WTC11 (cell line): ENCODE measurements at regions not wholly inside any gene's neighbourhood (a gene's known extent, or its start where the extent isn't known, plus 50 kb on each side); places are given as distances from the start of the nearest gene placed in this dataset.

Experiments
- ATAC-seq: fragments of 200-7000 bp; cut with Tn5 transposase; 2 replicates; pipeline ENCODE4 v1.10.0; 2021; ENCODE audit warnings: mild to moderate bottlenecking, moderate library complexity
- CTCF ChIA-PET: fragments of 300-600 bp; sonication (Branson Sonifier 250); formaldehyde crosslinking; loops from one replicate; lab custom pipeline; 2021; ENCODE audit warnings: antibody characterized with exemption; lab: Charles Lee
- POLR2A ChIA-PET: fragments of 350-600 bp; sonication (Branson Sonifier 250); formaldehyde crosslinking; loops from one replicate; lab custom pipeline; 2021; ENCODE audit warnings: antibody characterized with exemption; lab: Charles Lee
- DNase-seq: peaks from one replicate; pipeline ENCODE4 v3.0.0; 2021; ENCODE audit warnings: low spot score
- H3K27ac Mint-ChIP-seq: 2 replicates; pipeline ENCODE4 v1.8.0; 2021; ENCODE audit warnings: mixed read lengths
- H3K27me3 Mint-ChIP-seq: 2 replicates; pipeline ENCODE4 v1.8.0; 2021; ENCODE audit warnings: low read depth, mild to moderate bottlenecking, moderate library complexity, mixed read lengths
- H3K36me3 Mint-ChIP-seq: 2 replicates; pipeline ENCODE4 v1.8.0; 2021; ENCODE audit warnings: mixed read lengths
- H3K4me1 Mint-ChIP-seq: 2 replicates; pipeline ENCODE4 v1.8.0; 2022; ENCODE audit warnings: mixed read lengths
- H3K4me3 Mint-ChIP-seq: 2 replicates; pipeline ENCODE4 v1.8.0; 2021; ENCODE audit warnings: mild to moderate bottlenecking, moderate library complexity, mixed read lengths
- H3K9me3 Mint-ChIP-seq: 2 replicates; pipeline ENCODE4 v1.8.0; 2021; ENCODE audit warnings: mixed read lengths
- EMX1 ChIP-seq: fragments of 250-450 bp; sonication (Bioruptor Pico); IDR thresholded peaks from 2 replicates; pipeline ENCODE4 v1.8.0; 2021; ENCODE audit warnings: mild to moderate bottlenecking
- ETV6 ChIP-seq: sonication (generic); formaldehyde crosslinking; IDR thresholded peaks from 2 replicates; pipeline ENCODE4 v1.8.1; 2022; ENCODE audit warnings: mild to moderate bottlenecking, missing genetic modification reagents
- GTF2I ChIP-seq: fragments of 250-450 bp; sonication (Bioruptor Pico); conservative IDR thresholded peaks from 2 replicates; pipeline ENCODE4 v1.4.0; 2021; ENCODE audit warnings: mild to moderate bottlenecking
- JAZF1 ChIP-seq: fragments of 250-450 bp; sonication (Bioruptor Pico); IDR thresholded peaks from 2 replicates; pipeline ENCODE4 v1.9.0; 2021; ENCODE audit warnings: moderate library complexity, mild to moderate bottlenecking, inconsistent platforms
- JUN ChIP-seq: sonication (generic); formaldehyde crosslinking; IDR thresholded peaks from 2 replicates; pipeline ENCODE4 v1.8.0; 2023; ENCODE audit warnings: mild to moderate bottlenecking, missing genetic modification reagents
- NFE2L1 ChIP-seq: sonication (generic); formaldehyde crosslinking; IDR thresholded peaks from 2 replicates; pipeline ENCODE4 v1.8.1; 2023; ENCODE audit warnings: missing genetic modification reagents
- NFYB ChIP-seq: sonication (generic); formaldehyde crosslinking; conservative IDR thresholded peaks from 2 replicates; pipeline ENCODE4 v1.8.0; 2022; ENCODE audit warnings: low read depth, missing genetic modification reagents
- NR3C1 ChIP-seq: sonication (generic); formaldehyde crosslinking; conservative IDR thresholded peaks from 2 replicates; pipeline ENCODE4 v1.8.1; 2023; ENCODE audit warnings: low read depth, mild to moderate bottlenecking, missing genetic modification reagents
- OVOL2 ChIP-seq: fragments of 250-450 bp; sonication (Bioruptor Pico); IDR thresholded peaks from 2 replicates; pipeline ENCODE4 v1.9.0; 2021; ENCODE audit warnings: mild to moderate bottlenecking, borderline replicate concordance
- PRRX2 ChIP-seq: fragments of 250-450 bp; sonication (Bioruptor Pico); IDR thresholded peaks from 2 replicates; pipeline ENCODE4 v1.8.0; 2021; ENCODE audit warnings: mild to moderate bottlenecking
- RELA ChIP-seq: sonication (generic); formaldehyde crosslinking; IDR thresholded peaks from 2 replicates; pipeline ENCODE4 v1.8.1; 2022; ENCODE audit warnings: missing genetic modification reagents, mild to moderate bottlenecking, borderline replicate concordance
- SMAD3 ChIP-seq: sonication (generic); formaldehyde crosslinking; IDR thresholded peaks from 2 replicates; pipeline ENCODE4 v1.8.0; 2022; ENCODE audit warnings: missing genetic modification reagents, mild to moderate bottlenecking, borderline replicate concordance
- SMAD4 ChIP-seq: sonication (generic); formaldehyde crosslinking; IDR thresholded peaks from 2 replicates; pipeline ENCODE4 v1.8.0; 2022; ENCODE audit warnings: mild to moderate bottlenecking, missing genetic modification reagents
- TEAD1 ChIP-seq: sonication (generic); formaldehyde crosslinking; IDR thresholded peaks from 2 replicates; pipeline ENCODE4 v1.8.0; 2022; ENCODE audit warnings: mild to moderate bottlenecking, missing genetic modification reagents
- ZBTB21 ChIP-seq: sonication (generic); formaldehyde crosslinking; IDR thresholded peaks from 2 replicates; pipeline ENCODE4 v1.8.1; 2023; ENCODE audit warnings: mild to moderate bottlenecking, missing genetic modification reagents, borderline replicate concordance
- ZNF138 ChIP-seq: sonication (generic); formaldehyde crosslinking; conservative IDR thresholded peaks from 2 replicates; pipeline ENCODE4 v1.8.1; 2022; ENCODE audit warnings: mild to moderate bottlenecking, moderate library complexity, missing genetic modification reagents
- ZNF219 ChIP-seq: sonication (generic); formaldehyde crosslinking; IDR thresholded peaks from 2 replicates; pipeline ENCODE4 v1.8.0; 2023; ENCODE audit warnings: missing genetic modification reagents, mild to moderate bottlenecking, borderline replicate concordance
- ZNF317 ChIP-seq: sonication (generic); formaldehyde crosslinking; IDR thresholded peaks from 2 replicates; pipeline ENCODE4 v1.8.1; 2023; ENCODE audit warnings: low read depth, mild to moderate bottlenecking, moderate library complexity, missing genetic modification reagents, borderline replicate concordance
- ZNF396 ChIP-seq: fragments of 250-450 bp; sonication (Bioruptor Pico); IDR thresholded peaks from 2 replicates; pipeline ENCODE4 v1.8.0; 2021; ENCODE audit warnings: mild to moderate bottlenecking, moderate library complexity, borderline replicate concordance
- ZNF416 ChIP-seq: fragments of 250-450 bp; sonication (Bioruptor Pico); IDR thresholded peaks from 2 replicates; pipeline ENCODE4 v1.9.0; 2021; ENCODE audit warnings: mild to moderate bottlenecking, inconsistent platforms
- TF ChIP-seq, protein P1 (sequence below): fragments of 250-450 bp; sonication (Bioruptor Pico); conservative IDR thresholded peaks from 2 replicates; pipeline ENCODE4 v1.9.0; 2021; ENCODE audit warnings: mild to moderate bottlenecking
- TF ChIP-seq, protein P2 (sequence below): fragments of 250-450 bp; sonication (Bioruptor Pico); IDR thresholded peaks from 2 replicates; pipeline ENCODE4 v1.9.0; 2021; ENCODE audit warnings: mild to moderate bottlenecking
- TF ChIP-seq, protein P3 (sequence below): sonication (generic); formaldehyde crosslinking; IDR thresholded peaks from 2 replicates; pipeline ENCODE4 v1.8.1; 2022; ENCODE audit warnings: missing genetic modification reagents, borderline replicate concordance
- TF ChIP-seq, protein P4 (sequence below): sonication (generic); formaldehyde crosslinking; IDR thresholded peaks from 2 replicates; pipeline ENCODE4 v1.8.1; 2022; ENCODE audit warnings: mild to moderate bottlenecking, moderate library complexity, missing genetic modification reagents
- TF ChIP-seq, protein P5 (sequence below): sonication (generic); formaldehyde crosslinking; IDR thresholded peaks from 2 replicates; pipeline ENCODE4 v1.8.1; 2023; ENCODE audit warnings: mild to moderate bottlenecking, missing genetic modification reagents, moderate library complexity
- TF ChIP-seq, protein P6 (sequence below): sonication (generic); formaldehyde crosslinking; IDR thresholded peaks from 2 replicates; pipeline ENCODE4 v1.8.1; 2023; ENCODE audit warnings: mild to moderate bottlenecking, moderate library complexity, missing genetic modification reagents
- TF ChIP-seq, protein P7 (sequence below): fragments of 250-450 bp; sonication (Bioruptor Pico); IDR thresholded peaks from 2 replicates; pipeline ENCODE4 v2.1.2; 2022; ENCODE audit warnings: mild to moderate bottlenecking, moderate library complexity

DNA sequence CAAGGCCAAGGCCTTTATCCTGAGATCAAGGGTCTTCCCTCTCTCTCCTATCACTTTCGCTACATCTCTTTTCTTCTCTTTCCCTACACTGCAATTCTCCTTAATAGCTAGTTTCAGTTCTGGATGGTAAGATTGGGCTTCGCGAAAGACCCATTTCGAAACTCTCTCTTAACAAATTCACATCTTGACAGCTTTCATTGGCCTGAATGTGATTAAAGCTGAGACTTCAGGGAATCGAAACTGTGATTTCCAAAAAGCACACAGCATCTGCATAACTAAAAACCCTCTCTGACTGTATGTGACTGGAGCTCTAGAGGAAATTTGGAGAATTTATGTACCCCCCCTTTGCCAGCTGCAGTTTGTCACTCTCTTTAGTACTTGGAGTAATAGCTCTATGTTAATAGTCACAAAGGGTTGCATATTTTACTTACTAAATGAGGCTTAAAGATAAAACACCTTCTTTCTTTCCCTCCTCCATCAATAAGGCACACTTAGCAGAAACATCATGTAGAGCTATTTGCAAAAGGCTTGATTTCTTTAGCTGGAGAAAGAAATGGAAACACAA, 105.3 kb upstream of the FAM20A start:
- H3K27ac Mint-ChIP-seq: no peak overlapping the region
- CTCF ChIA-PET: interaction anchor here (0.9 kb wide), 1 partner anchor 93 kb away, joined by 3 read pairs; no protein-coding TSS in a partner anchor
- peaks cover 16% of the 10 kb centered on the region for H3K9me3 Mint-ChIP-seq
- no peak overlapping the region for H3K4me3 Mint-ChIP-seq
- no peaks in the 10 kb centered on the region for H3K27me3 Mint-ChIP-seq
- TF ChIP-seq, protein P1, sequence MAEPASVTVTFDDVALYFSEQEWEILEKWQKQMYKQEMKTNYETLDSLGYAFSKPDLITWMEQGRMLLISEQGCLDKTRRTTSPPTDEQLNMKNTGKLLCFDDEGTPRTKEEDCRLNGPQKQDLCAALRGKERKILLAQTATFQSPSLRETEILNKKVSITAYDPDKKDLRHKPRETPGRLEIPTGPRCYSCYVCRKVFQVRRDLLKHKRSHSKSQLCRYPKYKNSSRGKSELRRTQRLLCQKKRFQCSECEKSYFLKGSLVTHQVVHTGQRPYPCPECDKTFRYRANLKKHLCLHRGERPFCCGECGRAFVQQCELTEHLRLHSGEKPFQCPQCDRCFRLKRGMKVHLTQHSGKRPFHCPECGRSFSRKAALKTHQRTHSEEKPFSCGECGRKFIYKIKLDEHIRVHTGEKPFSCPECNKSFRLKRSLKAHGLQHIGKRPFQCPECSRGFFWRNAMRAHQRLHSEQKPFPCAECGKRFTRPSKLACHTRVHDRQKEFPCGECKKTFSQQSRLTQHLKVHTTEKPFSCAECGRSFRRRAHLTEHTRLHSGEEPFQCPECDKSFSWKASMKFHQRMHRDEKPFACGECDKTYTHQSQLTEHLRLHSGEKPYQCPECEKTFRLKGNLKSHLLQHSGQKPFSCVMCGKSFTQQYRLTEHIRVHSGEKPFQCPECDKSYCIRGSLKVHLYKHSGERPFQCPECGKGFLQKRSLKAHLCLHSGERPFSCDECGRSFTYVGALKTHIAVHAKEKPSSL (CRISPR knock-in tag): no peak
- no peak for TF ChIP-seq JAZF1 (CRISPR knock-in tag)
- TF ChIP-seq ZNF138: no peak
- no peak for TF ChIP-seq ZNF219 (CRISPR knock-in tag)
- TF ChIP-seq ZNF396 (CRISPR knock-in tag): no peak
- no peak for TF ChIP-seq ETV6 (CRISPR knock-in tag)
- TF ChIP-seq NFE2L1 (CRISPR knock-in tag): no peak
- TF ChIP-seq, protein P2, sequence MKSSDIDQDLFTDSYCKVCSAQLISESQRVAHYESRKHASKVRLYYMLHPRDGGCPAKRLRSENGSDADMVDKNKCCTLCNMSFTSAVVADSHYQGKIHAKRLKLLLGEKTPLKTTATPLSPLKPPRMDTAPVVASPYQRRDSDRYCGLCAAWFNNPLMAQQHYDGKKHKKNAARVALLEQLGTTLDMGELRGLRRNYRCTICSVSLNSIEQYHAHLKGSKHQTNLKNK (CRISPR knock-in tag): no peak
- TF ChIP-seq PRRX2 (CRISPR knock-in tag): no peak
- TF ChIP-seq, protein P3, sequence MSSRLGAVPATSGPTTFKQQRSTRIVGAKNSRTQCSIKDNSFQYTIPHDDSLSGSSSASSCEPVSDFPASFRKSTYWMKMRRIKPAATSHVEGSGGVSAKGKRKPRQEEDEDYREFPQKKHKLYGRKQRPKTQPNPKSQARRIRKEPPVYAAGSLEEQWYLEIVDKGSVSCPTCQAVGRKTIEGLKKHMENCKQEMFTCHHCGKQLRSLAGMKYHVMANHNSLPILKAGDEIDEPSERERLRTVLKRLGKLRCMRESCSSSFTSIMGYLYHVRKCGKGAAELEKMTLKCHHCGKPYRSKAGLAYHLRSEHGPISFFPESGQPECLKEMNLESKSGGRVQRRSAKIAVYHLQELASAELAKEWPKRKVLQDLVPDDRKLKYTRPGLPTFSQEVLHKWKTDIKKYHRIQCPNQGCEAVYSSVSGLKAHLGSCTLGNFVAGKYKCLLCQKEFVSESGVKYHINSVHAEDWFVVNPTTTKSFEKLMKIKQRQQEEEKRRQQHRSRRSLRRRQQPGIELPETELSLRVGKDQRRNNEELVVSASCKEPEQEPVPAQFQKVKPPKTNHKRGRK (CRISPR knock-in tag): no peak
- TF ChIP-seq TEAD1 (CRISPR knock-in tag): no peak
- H3K4me1 Mint-ChIP-seq: peaks cover 8% of the 10 kb centered on the region
- ATAC-seq (no peak), DNase-seq (no peak)
- POLR2A ChIA-PET: no interaction called here
- no peaks in the 10 kb centered on the region for H3K36me3 Mint-ChIP-seq

DNA sequence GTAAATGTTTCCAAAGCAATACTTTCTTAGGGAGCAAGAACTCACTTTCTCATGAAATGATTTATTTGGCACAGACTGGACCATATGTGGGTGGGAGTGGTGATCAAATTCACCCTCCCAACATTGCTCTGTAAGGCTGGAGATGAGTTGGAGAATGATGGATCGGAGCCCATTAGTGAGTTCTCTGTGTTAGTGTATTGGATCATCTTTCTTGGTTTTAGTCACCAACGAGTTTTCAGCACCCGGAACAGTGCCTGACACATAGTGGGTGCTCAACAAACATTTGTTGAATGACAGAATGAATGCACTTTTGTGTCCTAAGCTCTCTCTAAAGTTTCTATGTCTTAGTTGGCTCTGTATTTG, 104.5 kb upstream of the FAM20A start:
- DNase-seq (no peak), ATAC-seq (no peak)
- CTCF ChIA-PET: no interaction called here
- Mint-ChIP-seq H3K27me3 (no peaks in the 10 kb centered on the region), H3K9me3 (peaks cover 16% of the 10 kb centered on the region), H3K4me3 (no peak overlapping the region), H3K36me3 (no peaks in the 10 kb centered on the region), H3K27ac (no peak overlapping the region), H3K4me1 (peaks cover 8% of the 10 kb centered on the region)
- POLR2A ChIA-PET: no interaction called here
- TF ChIP-seq OVOL2 (no peak), ZNF416 (CRISPR knock-in tag) (no peak), ZNF317 (CRISPR knock-in tag) (no peak), JUN (CRISPR knock-in tag) (no peak), NR3C1 (CRISPR knock-in tag) (no peak), ZNF219 (CRISPR knock-in tag) (no peak), SMAD4 (CRISPR knock-in tag) (no peak), ZNF138 (no peak), RELA (no peak), NFYB (CRISPR knock-in tag) (no peak), SMAD3 (CRISPR knock-in tag) (no peak), EMX1 (CRISPR knock-in tag) (no peak), ZBTB21 (CRISPR knock-in tag) (no peak), GTF2I (no peak)
- TF ChIP-seq, protein P4, sequence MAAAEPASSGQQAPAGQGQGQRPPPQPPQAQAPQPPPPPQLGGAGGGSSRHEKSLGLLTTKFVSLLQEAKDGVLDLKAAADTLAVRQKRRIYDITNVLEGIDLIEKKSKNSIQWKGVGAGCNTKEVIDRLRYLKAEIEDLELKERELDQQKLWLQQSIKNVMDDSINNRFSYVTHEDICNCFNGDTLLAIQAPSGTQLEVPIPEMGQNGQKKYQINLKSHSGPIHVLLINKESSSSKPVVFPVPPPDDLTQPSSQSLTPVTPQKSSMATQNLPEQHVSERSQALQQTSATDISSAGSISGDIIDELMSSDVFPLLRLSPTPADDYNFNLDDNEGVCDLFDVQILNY (CRISPR knock-in tag): no peak
- TF ChIP-seq, protein P5, sequence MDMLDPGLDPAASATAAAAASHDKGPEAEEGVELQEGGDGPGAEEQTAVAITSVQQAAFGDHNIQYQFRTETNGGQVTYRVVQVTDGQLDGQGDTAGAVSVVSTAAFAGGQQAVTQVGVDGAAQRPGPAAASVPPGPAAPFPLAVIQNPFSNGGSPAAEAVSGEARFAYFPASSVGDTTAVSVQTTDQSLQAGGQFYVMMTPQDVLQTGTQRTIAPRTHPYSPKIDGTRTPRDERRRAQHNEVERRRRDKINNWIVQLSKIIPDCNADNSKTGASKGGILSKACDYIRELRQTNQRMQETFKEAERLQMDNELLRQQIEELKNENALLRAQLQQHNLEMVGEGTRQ: no peak
- TF ChIP-seq, protein P6, sequence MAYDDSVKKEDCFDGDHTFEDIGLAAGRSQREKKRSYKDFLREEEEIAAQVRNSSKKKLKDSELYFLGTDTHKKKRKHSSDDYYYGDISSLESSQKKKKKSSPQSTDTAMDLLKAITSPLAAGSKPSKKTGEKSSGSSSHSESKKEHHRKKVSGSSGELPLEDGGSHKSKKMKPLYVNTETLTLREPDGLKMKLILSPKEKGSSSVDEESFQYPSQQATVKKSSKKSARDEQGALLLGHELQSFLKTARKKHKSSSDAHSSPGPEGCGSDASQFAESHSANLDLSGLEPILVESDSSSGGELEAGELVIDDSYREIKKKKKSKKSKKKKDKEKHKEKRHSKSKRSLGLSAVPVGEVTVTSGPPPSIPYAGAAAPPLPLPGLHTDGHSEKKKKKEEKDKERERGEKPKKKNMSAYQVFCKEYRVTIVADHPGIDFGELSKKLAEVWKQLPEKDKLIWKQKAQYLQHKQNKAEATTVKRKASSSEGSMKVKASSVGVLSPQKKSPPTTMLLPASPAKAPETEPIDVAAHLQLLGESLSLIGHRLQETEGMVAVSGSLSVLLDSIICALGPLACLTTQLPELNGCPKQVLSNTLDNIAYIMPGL (CRISPR knock-in tag): no peak
- TF ChIP-seq, protein P7, sequence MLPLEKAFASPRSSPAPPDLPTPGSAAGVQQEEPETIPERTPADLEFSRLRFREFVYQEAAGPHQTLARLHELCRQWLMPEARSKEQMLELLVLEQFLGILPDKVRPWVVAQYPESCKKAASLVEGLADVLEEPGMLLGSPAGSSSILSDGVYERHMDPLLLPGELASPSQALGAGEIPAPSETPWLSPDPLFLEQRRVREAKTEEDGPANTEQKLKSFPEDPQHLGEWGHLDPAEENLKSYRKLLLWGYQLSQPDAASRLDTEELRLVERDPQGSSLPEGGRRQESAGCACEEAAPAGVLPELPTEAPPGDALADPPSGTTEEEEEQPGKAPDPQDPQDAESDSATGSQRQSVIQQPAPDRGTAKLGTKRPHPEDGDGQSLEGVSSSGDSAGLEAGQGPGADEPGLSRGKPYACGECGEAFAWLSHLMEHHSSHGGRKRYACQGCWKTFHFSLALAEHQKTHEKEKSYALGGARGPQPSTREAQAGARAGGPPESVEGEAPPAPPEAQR: no peak
